HCT116 (cell line): ENCODE measurements at regions not wholly inside any gene's neighbourhood (a gene's known extent, or its start where the extent isn't known, plus 50 kb on each side); places are given as distances from the start of the nearest gene placed in this dataset.

Experiments used
- ATF3 ChIP-seq: IDR thresholded peaks from 2 replicates; pipeline ENCODE4 v1.6.1; 2012
- CBX3 ChIP-seq: IDR thresholded peaks from 2 replicates; pipeline ENCODE4 v1.6.1; 2012; ENCODE audit warnings: low read depth
- EZH2 ChIP-seq: fragments of 200-600 bp; sonication (generic); IDR thresholded peaks from 2 replicates; pipeline ENCODE4 v1.6.1; 2017; ENCODE audit warnings: antibody characterized with exemption, mixed run types
- EZH2phosphoT487 ChIP-seq: fragments of 200-600 bp; IDR thresholded peaks from 2 replicates; pipeline ENCODE4 v1.6.1; 2018; ENCODE audit warnings: antibody characterized with exemption, borderline replicate concordance
- JUND ChIP-seq: IDR thresholded peaks from 2 replicates; pipeline ENCODE4 v1.6.1; 2012
- POLR2A ChIP-seq: IDR thresholded peaks from 2 replicates; pipeline ENCODE4 v1.7.0; 2011; ENCODE audit warnings: borderline replicate concordance; ENCODE audit not compliant: insufficient read depth, insufficient read length; ENCODE audit errors: extremely low read depth
- POLR2AphosphoS5 ChIP-seq: IDR thresholded peaks from 2 replicates; pipeline ENCODE4 v1.6.1; 2011; ENCODE audit warnings: mild to moderate bottlenecking, low read depth, low read length, moderate library complexity
- RAD21 ChIP-seq: IDR thresholded peaks from 2 replicates; pipeline ENCODE4 v1.6.1; 2012; ENCODE audit warnings: low read depth, mild to moderate bottlenecking
- REST ChIP-seq: IDR thresholded peaks from 2 replicates; pipeline ENCODE4 v1.6.1; 2012; ENCODE audit warnings: low read depth
- SRF ChIP-seq: IDR thresholded peaks from 2 replicates; pipeline ENCODE4 v1.6.1; 2012; ENCODE audit warnings: low read depth
- YY1 ChIP-seq: IDR thresholded peaks from 2 replicates; pipeline ENCODE4 v1.6.1; 2011; ENCODE audit warnings: low read length, low read depth, moderate library complexity, mild to moderate bottlenecking; ENCODE audit not compliant: insufficient replicate concordance; ENCODE audit errors: extremely low read depth
- ZFX ChIP-seq: fragments of 450-650 bp; IDR thresholded peaks from 2 replicates; pipeline ENCODE4 v1.6.1; 2017
- ZNF274 ChIP-seq: fragments of 200-500 bp; sonication (Bioruptor generic); IDR thresholded peaks from 2 replicates; pipeline ENCODE4 v1.6.1; 2014; ENCODE audit warnings: mild to moderate bottlenecking, low read depth, low read length, inconsistent platforms
- TF ChIP-seq, protein P1 (sequence below), 3 experiments: fragments of 200-600 bp in 1 of 3; sonication (generic) in 1 of 3; IDR thresholded peaks in 2 of 3; conservative IDR thresholded peaks in 1 of 3; 2 replicates each; pipeline ENCODE4 v1.5.1; 2012 to 2017; ENCODE audit warnings: low read depth in 2 of 3, low read length in 2 of 3, antibody characterized with exemption in 1 of 3, borderline replicate concordance in 1 of 3, control low read depth in 1 of 3, mild to moderate bottlenecking in 1 of 3, mixed read lengths in 1 of 3, mixed run types in 1 of 3, moderate library complexity in 1 of 3; ENCODE audit not compliant: insufficient read depth in 1 of 3

GRCh38 chr15:39250460-39251186 is 330.3 kb upstream of the THBS1 start:
- no peak for TF ChIP-seq EZH2phosphoT487
- no peak for TF ChIP-seq CBX3
- no peak for TF ChIP-seq RAD21
- TF ChIP-seq, protein P1, sequence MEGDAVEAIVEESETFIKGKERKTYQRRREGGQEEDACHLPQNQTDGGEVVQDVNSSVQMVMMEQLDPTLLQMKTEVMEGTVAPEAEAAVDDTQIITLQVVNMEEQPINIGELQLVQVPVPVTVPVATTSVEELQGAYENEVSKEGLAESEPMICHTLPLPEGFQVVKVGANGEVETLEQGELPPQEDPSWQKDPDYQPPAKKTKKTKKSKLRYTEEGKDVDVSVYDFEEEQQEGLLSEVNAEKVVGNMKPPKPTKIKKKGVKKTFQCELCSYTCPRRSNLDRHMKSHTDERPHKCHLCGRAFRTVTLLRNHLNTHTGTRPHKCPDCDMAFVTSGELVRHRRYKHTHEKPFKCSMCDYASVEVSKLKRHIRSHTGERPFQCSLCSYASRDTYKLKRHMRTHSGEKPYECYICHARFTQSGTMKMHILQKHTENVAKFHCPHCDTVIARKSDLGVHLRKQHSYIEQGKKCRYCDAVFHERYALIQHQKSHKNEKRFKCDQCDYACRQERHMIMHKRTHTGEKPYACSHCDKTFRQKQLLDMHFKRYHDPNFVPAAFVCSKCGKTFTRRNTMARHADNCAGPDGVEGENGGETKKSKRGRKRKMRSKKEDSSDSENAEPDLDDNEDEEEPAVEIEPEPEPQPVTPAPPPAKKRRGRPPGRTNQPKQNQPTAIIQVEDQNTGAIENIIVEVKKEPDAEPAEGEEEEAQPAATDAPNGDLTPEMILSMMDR (IDR thresholded peaks at IDR 0.05 in 2 of 3, conservative IDR thresholded peaks at IDR 0.05 in 1 of 3; ENCODE audit: borderline replicate concordance in 1 of 3, insufficient read depth in 1 of 3, low read depth in 2 of 3, low read length in 2 of 3), result no peak
- no peak for TF ChIP-seq EZH2
- no peak for TF ChIP-seq SRF
- TF ChIP-seq JUND, result no peak
- no peak for TF ChIP-seq ZFX
- TF ChIP-seq POLR2AphosphoS5, result no peak
- no peak for TF ChIP-seq REST
- no peak for TF ChIP-seq ZNF274
- TF ChIP-seq YY1, result no peak
- no peak for TF ChIP-seq POLR2A
- TF ChIP-seq ATF3, result no peak
